ENCODE measurements at regions not wholly inside any gene's neighbourhood (a gene's known extent, or its start where the extent isn't known, plus 50 kb on each side); places are given as distances from the start of the nearest gene placed in this dataset.

GRCh38 chr6:113317442-113317841 is 539.7 kb upstream of the MARCKS start:
- TF ChIP-seq EP300 (IDR thresholded peaks at IDR 0.05; ENCODE audit: borderline replicate concordance in 1 of 2, low read depth in 1 of 2, low read length in 1 of 2), result no peak
- no peak for TF ChIP-seq RXRA (IDR thresholded peaks at IDR 0.05; ENCODE audit: borderline replicate concordance, low read depth)
- no peak for TF ChIP-seq CTCF (IDR thresholded peaks at IDR 0.05)
- TF ChIP-seq GATA2 (CRISPR knock-in tag; IDR thresholded peaks at IDR 0.05), result no peak
- no peak for TF ChIP-seq GABPA (IDR thresholded peaks at IDR 0.05; ENCODE audit: low read depth)
- TF ChIP-seq USF2 (IDR thresholded peaks at IDR 0.05; ENCODE audit: borderline replicate concordance, low read depth, low read length), result no peak
- no peak for TF ChIP-seq MAX (IDR thresholded peaks at IDR 0.05; ENCODE audit: low read depth)
- TF ChIP-seq YY1 (IDR thresholded peaks at IDR 0.05; ENCODE audit: low read depth), result no peak
- TF ChIP-seq FOXJ3 (CRISPR knock-in tag; IDR thresholded peaks at IDR 0.05), result no peak

All from SK-N-SH (cell line).